Aorta (tissue), 5 donors: ENCODE measurements at regions not wholly inside any gene's neighbourhood (a gene's known extent, or its start where the extent isn't known, plus 50 kb on each side); places are given as distances from the start of the nearest gene placed in this dataset.

Experiments
- ATAC-seq: fragments of 200-7000 bp; cut with Tn5 transposase; one replicate; pipeline ENCODE4 v1.9.1; 2022; ENCODE audit warnings: moderate library complexity; ENCODE audit not compliant: low FRiP score
- DNase-seq, 2 donors: peaks; one replicate each; pipeline ENCODE4 v3.0.0-alpha.2; 2020
- H3K27ac ChIP-seq, 2 donors: one replicate each; pipeline ENCODE4 v1.5.1; 2013; ENCODE audit warnings: low read length in 2 of 2, mild to moderate bottlenecking in 2 of 2, moderate library complexity in 2 of 2, control low read depth in 1 of 2, inconsistent platforms in 1 of 2, low read depth in 1 of 2
- H3K27me3 ChIP-seq, 2 donors: one replicate each; pipeline ENCODE4 v1.6.1; 2013; ENCODE audit warnings: control low read depth in 1 of 2, low read length in 1 of 2, mild to moderate bottlenecking in 1 of 2, moderate library complexity in 1 of 2; ENCODE audit not compliant: insufficient read depth in 2 of 2, control insufficient read depth in 1 of 2
- H3K36me3 ChIP-seq, 2 donors: one replicate each; pipeline ENCODE4 v1.6.1; 2013; ENCODE audit warnings: control low read depth in 1 of 2, low read length in 1 of 2, mild to moderate bottlenecking in 1 of 2; ENCODE audit not compliant: insufficient read depth in 2 of 2, control insufficient read depth in 1 of 2
- H3K4me1 ChIP-seq, 2 donors: one replicate each; pipeline ENCODE4 v1.6.1; 2013; ENCODE audit warnings: low read length in 2 of 2, control low read depth in 1 of 2, mild to moderate bottlenecking in 1 of 2, moderate library complexity in 1 of 2; ENCODE audit not compliant: insufficient read depth in 2 of 2, control insufficient read depth in 1 of 2
- H3K4me3 ChIP-seq, 2 donors: one replicate each; pipeline ENCODE4 v1.5.1; 2013; ENCODE audit warnings: low read length in 2 of 2, control low read depth in 1 of 2, mild to moderate bottlenecking in 1 of 2
- H3K9me3 ChIP-seq: one replicate; pipeline ENCODE4 v1.6.1; 2013; ENCODE audit warnings: mild to moderate bottlenecking, low read length; ENCODE audit not compliant: control insufficient read depth
- WGBS, 2 donors: extraction: QIAGEN DNeasy Blood & Tissue Kit; methylation state at CpG; one replicate each; pipeline ENCODE4 v1.1.7; 2013; 5-methylcytosine and 5-hydroxymethylcytosine counted together
- intact Hi-C, 2 donors: fragments of 100-400 bp; cut with DNase I; formaldehyde crosslinking; loops; one replicate each; pipeline versions ENCODE4 v1.14.2 to v1.15.0; 2022
- donor health status: healthy with polysubstance abuse.
- donor health status: Bipolar disorder and iron deficiency.
- donor health status: DM: no; HTN: no; CAD: no.
- donor health status: DM: no; HTN: no; CAD: no.
- donor health status: DM: yes; HTN: yes; CAD: no.

GRCh38 chr6:113351173-113351834, 505.8 kb upstream of the MARCKS start:
- H3K27ac ChIP-seq = no peak overlapping the region
- intact Hi-C loops = no loop called here
- no peak overlapping the region for H3K4me3 ChIP-seq
- H3K4me1 ChIP-seq = no peaks in the 10 kb centered on the region
- ATAC-seq = no peak
- no peak for DNase-seq
- no peaks in the 10 kb centered on the region for H3K36me3 ChIP-seq
- H3K27me3 ChIP-seq = no peaks in the 10 kb centered on the region
- H3K9me3 ChIP-seq = no peaks in the 10 kb centered on the region
- WGBS, 2 donors = 63 to 65% methylated on average over 4 of the region's 4 CpGs

DNA sequence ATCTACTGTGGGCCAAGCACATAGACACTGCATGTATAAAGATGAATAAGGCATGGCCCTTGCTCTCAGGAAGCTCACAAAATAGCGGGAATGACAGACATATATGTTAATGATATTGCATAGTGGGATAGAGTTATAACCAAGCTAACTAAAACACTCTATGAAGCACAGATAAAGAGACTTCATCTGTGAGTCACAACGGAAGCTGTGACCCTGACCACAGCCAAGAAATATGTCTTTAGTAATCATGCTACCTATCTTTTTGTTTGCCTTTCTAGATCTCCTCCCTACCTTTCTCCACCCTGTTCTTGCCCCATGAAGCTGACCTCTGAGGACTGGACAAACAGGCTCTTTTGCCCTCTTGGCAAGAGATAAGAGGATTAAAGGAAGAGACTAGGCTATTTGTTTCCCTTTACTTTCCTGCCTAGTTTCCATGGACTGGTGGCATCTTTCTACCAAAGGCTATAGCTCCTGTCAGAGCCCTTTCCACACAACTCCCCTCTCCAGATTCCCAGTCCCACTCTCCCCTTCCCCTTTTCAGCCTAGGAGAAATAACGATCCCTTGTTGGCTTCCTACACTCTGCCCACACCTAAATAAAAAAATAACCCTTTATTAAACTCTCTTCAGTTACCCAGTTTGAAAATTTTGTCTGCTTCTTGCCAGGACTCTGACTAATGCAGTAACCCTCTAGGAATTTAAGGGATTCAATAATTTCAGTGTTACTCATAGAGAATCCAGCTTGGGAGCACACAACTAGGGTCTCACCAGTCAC, 504.9 kb upstream of the MARCKS start:
- H3K4me1 ChIP-seq = no peaks in the 10 kb centered on the region
- no peak overlapping the region for H3K27ac ChIP-seq
- H3K27me3 ChIP-seq = no peaks in the 10 kb centered on the region
- no peaks in the 10 kb centered on the region for H3K36me3 ChIP-seq
- no peak overlapping the region for H3K4me3 ChIP-seq
- 64 to 72% methylated on average over 3 of the region's 3 CpGs for WGBS, 2 donors
- DNase-seq = no peak
- H3K9me3 ChIP-seq = no peaks in the 10 kb centered on the region
- intact Hi-C loops = no loop called here
- no peak for ATAC-seq

DNA sequence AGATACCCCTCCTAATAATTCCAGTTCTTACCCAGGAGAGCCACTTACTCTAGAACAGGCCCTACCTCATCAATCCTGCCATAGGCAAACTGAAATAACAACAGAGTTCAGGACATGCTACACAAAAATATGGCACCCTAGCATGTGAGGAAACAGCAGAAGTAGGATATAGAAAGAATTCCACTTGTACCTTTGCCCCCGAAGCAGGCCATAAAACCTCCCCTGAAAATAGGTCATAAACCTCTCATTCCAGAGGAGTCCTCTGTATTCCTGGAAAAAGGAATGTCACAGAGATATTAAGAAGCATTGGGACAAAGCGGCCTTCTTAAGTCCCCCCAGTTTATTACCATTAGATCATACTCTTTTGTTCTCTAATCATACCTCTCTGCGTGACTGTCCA, 504.3 kb upstream of the MARCKS start:
- no peak for DNase-seq
- no peak overlapping the region for H3K27ac ChIP-seq
- no peak overlapping the region for H3K4me3 ChIP-seq
- no peak for ATAC-seq
- no peaks in the 10 kb centered on the region for H3K4me1 ChIP-seq
- H3K27me3 ChIP-seq = no peaks in the 10 kb centered on the region
- H3K9me3 ChIP-seq = no peaks in the 10 kb centered on the region
- no peaks in the 10 kb centered on the region for H3K36me3 ChIP-seq
- intact Hi-C loops = no loop called here
- WGBS, 2 donors = 80% methylated on average over 3 of the region's 3 CpGs

GRCh38 chr6:113353392-113353791, 503.8 kb upstream of the MARCKS start:
- no peak overlapping the region for H3K27ac ChIP-seq

DNA sequence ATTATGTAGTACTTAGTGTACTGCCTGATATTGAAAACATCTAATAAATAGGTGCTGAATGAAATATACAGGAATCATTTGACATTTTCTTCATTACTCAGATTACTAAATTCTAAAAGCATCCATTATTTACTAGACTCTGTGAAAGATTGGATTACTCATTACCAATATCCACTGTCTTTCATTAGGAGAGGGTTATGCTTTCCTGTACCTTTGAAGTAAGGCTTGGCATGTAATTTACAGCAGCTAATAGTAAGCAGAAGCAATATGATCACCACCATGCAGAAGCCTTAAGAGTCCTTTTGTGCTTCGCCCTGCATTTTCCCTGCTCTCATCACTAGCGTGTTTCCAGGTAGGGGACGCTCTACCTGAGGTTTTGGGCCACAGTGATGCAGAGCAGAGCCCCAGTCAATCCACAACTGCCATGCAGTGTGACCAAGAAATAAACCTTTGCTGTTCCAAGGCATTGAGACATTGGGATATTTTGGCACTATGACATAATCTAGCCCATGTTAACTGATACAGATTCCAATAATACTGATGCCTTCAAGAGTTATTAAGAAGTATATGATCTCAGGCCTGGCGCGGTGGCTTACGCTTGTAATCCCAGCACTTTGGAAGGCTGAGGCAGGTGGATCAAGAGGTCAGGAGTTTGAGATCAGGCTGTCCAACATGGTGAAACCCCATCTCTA, 502.8 kb upstream of the MARCKS start:
- Histone ChIP-seq H3K9me3 (no peaks in the 10 kb centered on the region), H3K27me3 (no peaks in the 10 kb centered on the region), H3K4me1 (no peaks in the 10 kb centered on the region), H3K36me3 (no peaks in the 10 kb centered on the region), H3K4me3 (no peak overlapping the region), H3K27ac (no peak overlapping the region)
- ATAC-seq = no peak
- no peak for DNase-seq
- intact Hi-C loops = no loop called here
- 89 to 90% methylated on average over 6 of the region's 6 CpGs for whole genome bisulfite sequencing, 2 donors

More at GRCh38 chr6:113353392-113353791, 503.8 kb upstream of the MARCKS start:
- H3K4me1 ChIP-seq = no peaks in the 10 kb centered on the region
- H3K9me3 ChIP-seq = no peaks in the 10 kb centered on the region
- ATAC-seq = no peak
- H3K4me3 ChIP-seq = no peak overlapping the region
- no peaks in the 10 kb centered on the region for H3K36me3 ChIP-seq
- intact Hi-C loops = no loop called here
- no peaks in the 10 kb centered on the region for H3K27me3 ChIP-seq
- no peak for DNase-seq
- WGBS, 2 donors = 92 to 97% methylated on average over 2 of the region's 2 CpGs

DNA sequence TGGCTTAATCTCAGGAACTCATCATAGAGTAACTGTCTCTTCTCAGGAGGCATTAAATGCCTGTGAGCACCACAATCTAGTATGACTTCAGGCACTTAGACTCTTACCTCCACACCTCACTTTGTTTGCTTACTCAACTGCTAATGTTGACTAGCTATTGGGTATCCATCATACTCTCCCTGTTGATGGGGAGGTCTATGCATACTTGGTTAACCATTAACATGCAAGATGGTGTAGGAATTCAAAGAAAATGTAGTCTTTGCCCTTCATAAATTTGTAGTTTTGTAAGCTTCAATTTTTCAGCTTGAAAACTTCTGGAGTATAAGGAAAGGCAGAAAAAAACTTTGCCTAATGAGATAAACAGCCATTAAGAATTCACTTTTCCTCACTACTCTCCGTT, 501.0 kb upstream of the MARCKS start:
- intact Hi-C loops = no loop called here
- ATAC-seq (no peak), DNase-seq (no peak)
- Histone ChIP-seq H3K4me3 (no peak overlapping the region), H3K36me3 (no peaks in the 10 kb centered on the region), H3K4me1 (no peaks in the 10 kb centered on the region), H3K27me3 (no peaks in the 10 kb centered on the region), H3K9me3 (no peaks in the 10 kb centered on the region), H3K27ac (no peak overlapping the region)
- WGBS, 2 donors = 88 to 91% methylated on average over 1 of the region's 1 CpG

DNA sequence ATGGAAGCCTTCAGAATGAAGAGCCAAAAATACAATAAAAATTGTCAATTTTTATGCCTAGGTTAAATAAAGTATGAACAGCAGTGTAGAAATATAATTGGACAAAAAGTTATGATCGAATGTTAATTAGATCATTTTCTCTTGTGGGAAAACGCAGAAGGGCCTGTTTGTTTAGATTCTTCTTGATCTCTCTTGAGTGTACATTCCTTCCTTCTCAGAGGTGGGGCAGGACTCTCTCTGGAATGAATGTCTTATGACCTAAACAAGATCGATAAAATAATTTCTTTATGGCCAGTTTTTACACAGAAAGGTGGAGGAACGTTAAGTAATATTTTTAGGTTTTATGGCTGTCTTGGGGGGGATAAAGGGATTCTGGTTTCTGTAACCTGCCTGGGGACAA, 500.1 kb upstream of the MARCKS start:
- Histone ChIP-seq H3K9me3 (no peaks in the 10 kb centered on the region), H3K27ac (no peak overlapping the region), H3K36me3 (no peaks in the 10 kb centered on the region), H3K4me1 (no peaks in the 10 kb centered on the region), H3K4me3 (no peak overlapping the region), H3K27me3 (no peaks in the 10 kb centered on the region)
- ATAC-seq = no peak
- intact Hi-C loops = no loop called here
- DNase-seq = no peak
- 90 to 94% methylated on average over 4 of the region's 4 CpGs for WGBS, 2 donors

- intact Hi-C loops = no loop called here
- no peak overlapping the region for H3K4me3 ChIP-seq
- ATAC-seq (no peak), DNase-seq (no peak)
- WGBS, 2 donors = 88 to 92% methylated on average over 3 of the region's 3 CpGs
- no peaks in the 10 kb centered on the region for H3K36me3 ChIP-seq
- no peak overlapping the region for H3K27ac ChIP-seq
- H3K4me1 ChIP-seq = no peaks in the 10 kb centered on the region
- H3K9me3 ChIP-seq = no peaks in the 10 kb centered on the region
- no peaks in the 10 kb centered on the region for H3K27me3 ChIP-seq
These were observed 499.0 kb upstream of the MARCKS start for GRCh38 chr6:113358063-113358583.
